Panc1 (cell line): ENCODE measurements at regions not wholly inside any gene's neighbourhood (a gene's known extent, or its start where the extent isn't known, plus 50 kb on each side); places are given as distances from the start of the nearest gene placed in this dataset.
"Not testable (repeated sequence)": the region's sequence is repeated elsewhere in the genome, so short reads cannot be mapped to it uniquely, and the experiment has no call there.

Experiments used
- ATAC-seq: fragments of 200-7000 bp; cut with Tn5 transposase; 2 replicates; pipeline ENCODE4 v1.9.1; 2020; ENCODE audit warnings: mild to moderate bottlenecking, moderate library complexity
- BruUV-seq: library from RNA; stranded (reverse); fragments of 400-500 nt; replicated peaks from 2 replicates; lab custom pipeline; 2021; lab: Mats Ljungman, UMichigan
- CTCF ChIA-PET: fragments of 300-600 bp; sonication (Branson Sonifier 250); formaldehyde crosslinking; loops from one replicate; lab custom pipeline; 2022; ENCODE audit warnings: antibody characterized with exemption; lab: Charles Lee
- POLR2A ChIA-PET: fragments of 300-600 bp; sonication (Branson Sonifier 250); formaldehyde crosslinking; loops from one replicate; lab custom pipeline; 2022; ENCODE audit warnings: antibody characterized with exemption; lab: Charles Lee
- DNase-seq: peaks from one replicate; pipeline ENCODE4 v3.0.0-alpha.2; 2010; ENCODE audit warnings: low read depth, low spot score
- H3K27ac ChIP-seq: 2 replicates; pipeline ENCODE4 v1.5.1; 2011; ENCODE audit warnings: mild to moderate bottlenecking, low read length, inconsistent platforms
- H3K27me3 ChIP-seq: fragments of 200-500 bp; sonication (Bioruptor generic); 2 replicates; pipeline ENCODE4 v1.6.0; 2014; ENCODE audit warnings: low read length, inconsistent platforms; ENCODE audit not compliant: control insufficient read depth, insufficient read depth
- H3K36me3 ChIP-seq: fragments of 200-500 bp; sonication (Bioruptor generic); 2 replicates; pipeline ENCODE4 v1.5.1; 2014; ENCODE audit warnings: inconsistent platforms, mild to moderate bottlenecking, low read length, moderate library complexity; ENCODE audit not compliant: control insufficient read depth, insufficient read depth
- H3K4me1 ChIP-seq: 2 replicates; pipeline ENCODE4 v1.5.1; 2011; ENCODE audit warnings: inconsistent platforms, mild to moderate bottlenecking, low read length, moderate library complexity; ENCODE audit not compliant: control insufficient read depth, insufficient read depth
- H3K4me3 ChIP-seq, 2 experiments: 2 replicates each; pipeline ENCODE4 v1.5.1; 2011 to 2012; ENCODE audit warnings: low read depth in 2 of 2, low read length in 2 of 2, mild to moderate bottlenecking in 2 of 2, inconsistent platforms in 1 of 2, moderate library complexity in 1 of 2
- H3K9me3 ChIP-seq: fragments of 200-500 bp; sonication (Bioruptor generic); 2 replicates; pipeline ENCODE4 v1.5.1; 2014; ENCODE audit warnings: low read depth, mild to moderate bottlenecking, inconsistent platforms, low read length, moderate library complexity; ENCODE audit not compliant: control insufficient read depth, insufficient read depth
- CTCF ChIP-seq: fragments of 450-650 bp; IDR thresholded peaks from 2 replicates; pipeline ENCODE4 v1.5.1; 2017; ENCODE audit warnings: mild to moderate bottlenecking
- POLR2AphosphoS5 ChIP-seq: IDR thresholded peaks from 2 replicates; pipeline ENCODE4 v1.6.1; 2012; ENCODE audit warnings: mild to moderate bottlenecking, low read depth, low read length, moderate library complexity
- SIN3A ChIP-seq: IDR thresholded peaks from 2 replicates; pipeline ENCODE4 v1.6.1; 2012; ENCODE audit warnings: low read depth, mild to moderate bottlenecking, low read length, moderate library complexity, borderline replicate concordance; ENCODE audit not compliant: insufficient read depth
- TCF7L2 ChIP-seq: IDR thresholded peaks from 2 replicates; pipeline ENCODE4 v1.6.1; 2011; ENCODE audit warnings: mild to moderate bottlenecking, low read depth, low read length, inconsistent platforms
- in situ Hi-C: cut with HindIII; loops from 2 replicates; pipeline ENCODE4 v1.10.0; 2016; ENCODE audit warnings: low sequenced_read_pairs, low pct_unique_long_range_greater_than_20kb
- intact Hi-C: fragments of 100-400 bp; cut with micrococcal nuclease; formaldehyde crosslinking; loops from one replicate; pipeline ENCODE4 v1.10.0; 2022; ENCODE audit not compliant: unreplicated experiment
- TF ChIP-seq, protein P1 (sequence below), 2 experiments: IDR thresholded peaks; 2 replicates each; pipeline ENCODE4 v1.6.1; 2011 to 2012; ENCODE audit warnings: low read depth in 2 of 2, control low read depth in 1 of 2, low read length in 1 of 2, mild to moderate bottlenecking in 1 of 2, moderate library complexity in 1 of 2; ENCODE audit not compliant: insufficient read depth in 1 of 2

- Histone ChIP-seq H3K9me3 (no peaks in the 10 kb centered on the region), H3K27me3 (no peaks in the 10 kb centered on the region; the same call in 1 of the 2 replicates), H3K27ac (no peak overlapping the region), H3K36me3 (no peaks in the 10 kb centered on the region), H3K4me1 (no peaks in the 10 kb centered on the region), H3K4me3 (no peak overlapping the region)
- no TSS peak for BruUV-seq
- in situ Hi-C loops (no loop called here), intact Hi-C loops (no loop called here)
- TF ChIP-seq SIN3A (no peak), TCF7L2 (no peak), CTCF (no peak), POLR2AphosphoS5 (no peak)
- TF ChIP-seq, protein P1, sequence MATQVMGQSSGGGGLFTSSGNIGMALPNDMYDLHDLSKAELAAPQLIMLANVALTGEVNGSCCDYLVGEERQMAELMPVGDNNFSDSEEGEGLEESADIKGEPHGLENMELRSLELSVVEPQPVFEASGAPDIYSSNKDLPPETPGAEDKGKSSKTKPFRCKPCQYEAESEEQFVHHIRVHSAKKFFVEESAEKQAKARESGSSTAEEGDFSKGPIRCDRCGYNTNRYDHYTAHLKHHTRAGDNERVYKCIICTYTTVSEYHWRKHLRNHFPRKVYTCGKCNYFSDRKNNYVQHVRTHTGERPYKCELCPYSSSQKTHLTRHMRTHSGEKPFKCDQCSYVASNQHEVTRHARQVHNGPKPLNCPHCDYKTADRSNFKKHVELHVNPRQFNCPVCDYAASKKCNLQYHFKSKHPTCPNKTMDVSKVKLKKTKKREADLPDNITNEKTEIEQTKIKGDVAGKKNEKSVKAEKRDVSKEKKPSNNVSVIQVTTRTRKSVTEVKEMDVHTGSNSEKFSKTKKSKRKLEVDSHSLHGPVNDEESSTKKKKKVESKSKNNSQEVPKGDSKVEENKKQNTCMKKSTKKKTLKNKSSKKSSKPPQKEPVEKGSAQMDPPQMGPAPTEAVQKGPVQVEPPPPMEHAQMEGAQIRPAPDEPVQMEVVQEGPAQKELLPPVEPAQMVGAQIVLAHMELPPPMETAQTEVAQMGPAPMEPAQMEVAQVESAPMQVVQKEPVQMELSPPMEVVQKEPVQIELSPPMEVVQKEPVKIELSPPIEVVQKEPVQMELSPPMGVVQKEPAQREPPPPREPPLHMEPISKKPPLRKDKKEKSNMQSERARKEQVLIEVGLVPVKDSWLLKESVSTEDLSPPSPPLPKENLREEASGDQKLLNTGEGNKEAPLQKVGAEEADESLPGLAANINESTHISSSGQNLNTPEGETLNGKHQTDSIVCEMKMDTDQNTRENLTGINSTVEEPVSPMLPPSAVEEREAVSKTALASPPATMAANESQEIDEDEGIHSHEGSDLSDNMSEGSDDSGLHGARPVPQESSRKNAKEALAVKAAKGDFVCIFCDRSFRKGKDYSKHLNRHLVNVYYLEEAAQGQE (IDR thresholded peaks at IDR 0.05; ENCODE audit: insufficient read depth in 1 of 2, low read depth in 2 of 2, low read length in 1 of 2) = no peak
- DNase-seq (no peak), ATAC-seq (no peak)
- ChIA-PET CTCF (no interaction called here), POLR2A (no interaction called here)
Measured at GRCh38 chr7:77481615-77482014, 55.5 kb upstream of the PTPN12 start.

- H3K4me3 ChIP-seq, POLR2A ChIA-PET: not testable (repeated sequence)
Measured at GRCh38 chr7:77480102-77480627, 56.9 kb upstream of the PTPN12 start.

DNA sequence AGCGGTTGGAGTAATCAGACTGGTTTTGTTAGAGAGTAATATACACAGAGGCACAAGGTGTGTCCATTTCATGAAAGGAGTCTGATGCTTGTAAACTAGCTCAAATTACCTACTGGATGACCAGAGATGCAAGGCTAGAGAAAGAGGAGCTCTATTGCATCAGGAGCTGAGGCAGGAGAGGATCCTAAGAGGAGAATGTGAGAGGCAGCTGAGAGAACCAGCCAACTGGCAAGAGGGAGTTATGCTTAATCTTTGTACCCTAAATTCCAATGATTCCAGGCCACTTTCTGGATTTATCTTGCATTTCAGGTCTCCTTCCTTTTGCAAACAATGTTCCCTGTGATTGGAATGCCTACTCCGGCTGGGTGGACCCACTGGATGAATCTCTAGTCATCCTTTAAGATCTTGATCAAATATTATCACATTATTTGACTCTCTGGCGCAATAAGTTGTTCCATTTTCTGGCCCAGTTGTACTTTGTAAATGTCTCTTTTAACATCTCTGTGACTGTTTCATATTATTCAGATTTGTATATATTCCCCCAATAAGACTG, 57.5 kb upstream of the PTPN12 start:
- CTCF ChIA-PET = interaction anchor here (0.5 to 0.6 kb wide), 2 partner anchors 60 to 233 kb away, joined by 3 to 4 read pairs; no protein-coding TSS in a partner anchor

More at GRCh38 chr7:77480102-77480627, 56.9 kb upstream of the PTPN12 start:
- intact Hi-C loops, H3K27ac ChIP-seq, in situ Hi-C loops, H3K36me3 ChIP-seq, DNase-seq, H3K4me1 ChIP-seq, BruUV-seq, ATAC-seq, CTCF ChIA-PET, H3K9me3 ChIP-seq, H3K27me3 ChIP-seq: not testable (repeated sequence)

More for the DNA sequence above, 57.5 kb upstream of the PTPN12 start:
- no TSS peak for BruUV-seq
- ATAC-seq = no peak; the same call in 1 of the 2 replicates
- Histone ChIP-seq H3K4me1 (no peaks in the 10 kb centered on the region), H3K4me3 (no peak overlapping the region), H3K9me3 (no peaks in the 10 kb centered on the region), H3K36me3 (no peaks in the 10 kb centered on the region), H3K27me3 (no peaks in the 10 kb centered on the region; the same call in 1 of the 2 replicates), H3K27ac (no peak overlapping the region)
- TF ChIP-seq, protein P1 (IDR thresholded peaks at IDR 0.05; ENCODE audit: insufficient read depth in 1 of 2, low read depth in 2 of 2, low read length in 1 of 2) = no peak
- no peak for TF ChIP-seq SIN3A
- no peak for TF ChIP-seq TCF7L2
- TF ChIP-seq CTCF = no peak
- TF ChIP-seq POLR2AphosphoS5 = no peak
- intact Hi-C loops (no loop called here), in situ Hi-C loops (no loop called here)
- no peak for DNase-seq
- POLR2A ChIA-PET = no interaction called here
